ENCODE measurements at regions not wholly inside any gene's neighbourhood (a gene's known extent, or its start where the extent isn't known, plus 50 kb on each side); places are given as distances from the start of the nearest gene placed in this dataset.
"Not testable (repeated sequence)": the region's sequence is repeated elsewhere in the genome, so short reads cannot be mapped to it uniquely, and the experiment has no call there.

GRCh38 chr3:24684506-24685023, 189.9 kb upstream of the THRB start:
- DNase-seq (ENCODE audit: low spot score): no peak
- no peak for TF ChIP-seq CTCF (IDR thresholded peaks at IDR 0.05; ENCODE audit: extremely low read depth, missing control alignments)

GRCh38 chr3:24686808-24687207, 192.2 kb upstream of the THRB start:
- DNase-seq (ENCODE audit: low spot score): no peak
- no peak for TF ChIP-seq CTCF (IDR thresholded peaks at IDR 0.05; ENCODE audit: extremely low read depth, missing control alignments)

- DNase-seq (ENCODE audit: low spot score): no peak
- no peak for TF ChIP-seq CTCF (IDR thresholded peaks at IDR 0.05; ENCODE audit: extremely low read depth, missing control alignments)
Measured at GRCh38 chr3:24687671-24688070, 193.0 kb upstream of the THRB start.

- no peak for TF ChIP-seq CTCF (IDR thresholded peaks at IDR 0.05; ENCODE audit: extremely low read depth, missing control alignments)
- no peak for DNase-seq (ENCODE audit: low spot score)
Measured at GRCh38 chr3:24688446-24689148, 193.9 kb upstream of the THRB start.

- DNase-seq (ENCODE audit: low spot score): no peak
- TF ChIP-seq CTCF (IDR thresholded peaks at IDR 0.05; ENCODE audit: extremely low read depth, missing control alignments): no peak
Measured at GRCh38 chr3:24689353-24689752, 194.7 kb upstream of the THRB start.

GRCh38 chr3:24690777-24691176, 196.1 kb upstream of the THRB start:
- DNase-seq (ENCODE audit: low spot score): no peak
- no peak for TF ChIP-seq CTCF (IDR thresholded peaks at IDR 0.05; ENCODE audit: extremely low read depth, missing control alignments)

GRCh38 chr3:24699078-24699477, 204.4 kb upstream of the THRB start:
- not testable (repeated sequence) for DNase-seq (ENCODE audit: low spot score)

- DNase-seq (ENCODE audit: low spot score): no peak
- no peak for TF ChIP-seq CTCF (IDR thresholded peaks at IDR 0.05; ENCODE audit: extremely low read depth, missing control alignments)
Measured at GRCh38 chr3:24704496-24704895, 209.8 kb upstream of the THRB start.

All from GM20000 (cell line).